NCI-H748 treated with DMSO at 0.1 percent for 48 hours (cell line): ENCODE measurements at regions not wholly inside any gene's neighbourhood (a gene's known extent, or its start where the extent isn't known, plus 50 kb on each side); places are given as distances from the start of the nearest gene placed in this dataset.
"Not testable (repeated sequence)": the region's sequence is repeated elsewhere in the genome, so short reads cannot be mapped to it uniquely, and the experiment has no call there.

Experiments used
- DNase-seq: peaks from one replicate; lab custom pipeline; 2025; lab: John Stamatoyannopoulos, UW

- no peak for DNase-seq
Measured at GRCh38 chr6:120804612-120805011, 529.7 kb downstream of the TBC1D32 start.

GRCh38 chr6:120786682-120787081 is 547.6 kb downstream of the TBC1D32 start:
- no peak for DNase-seq

GRCh38 chr6:120786256-120786655 is 548.0 kb downstream of the TBC1D32 start:
- no peak for DNase-seq

- DNase-seq = no peak
Measured at GRCh38 chr6:120785459-120786086, 548.7 kb downstream of the TBC1D32 start.

GRCh38 chr6:120779441-120779840 is 554.8 kb downstream of the TBC1D32 start:
- no peak for DNase-seq

- DNase-seq = no peak
Measured at GRCh38 chr6:120775698-120776097, 558.6 kb downstream of the TBC1D32 start.

- no peak for DNase-seq
Measured at GRCh38 chr6:120774275-120774674, 560.0 kb downstream of the TBC1D32 start.

GRCh38 chr6:120771019-120771418 is 563.3 kb downstream of the TBC1D32 start:
- no peak for DNase-seq

GRCh38 chr6:120764312-120764711 is 570.0 kb downstream of the TBC1D32 start:
- DNase-seq = no peak

- no peak for DNase-seq
Measured at GRCh38 chr6:120759570-120759969, 574.7 kb downstream of the TBC1D32 start.

- DNase-seq = not testable (repeated sequence)
Measured at GRCh38 chr6:120748574-120748973, 585.7 kb downstream of the TBC1D32 start.

- no peak for DNase-seq
Measured at GRCh38 chr6:120736740-120737139, 597.5 kb downstream of the TBC1D32 start.

GRCh38 chr6:120735641-120736040 is 598.6 kb downstream of the TBC1D32 start:
- DNase-seq = no peak

GRCh38 chr6:120711255-120711654 is 623.0 kb downstream of the TBC1D32 start:
- no peak for DNase-seq

GRCh38 chr6:120700001-120700400 is 634.3 kb downstream of the TBC1D32 start:
- no peak for DNase-seq

GRCh38 chr6:120686492-120686891 is 647.8 kb downstream of the TBC1D32 start:
- DNase-seq = no peak

- no peak for DNase-seq
Measured at GRCh38 chr6:120682145-120682544, 652.1 kb downstream of the TBC1D32 start.

GRCh38 chr6:120681204-120681603 is 653.1 kb downstream of the TBC1D32 start:
- DNase-seq = no peak

GRCh38 chr6:120675886-120676285 is 658.4 kb downstream of the TBC1D32 start:
- no peak for DNase-seq

- DNase-seq = no peak
Measured at GRCh38 chr6:120671519-120671918, 662.8 kb downstream of the TBC1D32 start.

- DNase-seq = no peak
Measured at GRCh38 chr6:120652506-120652905, 681.8 kb downstream of the TBC1D32 start.

GRCh38 chr6:120648713-120649112 is 685.6 kb downstream of the TBC1D32 start:
- no peak for DNase-seq

- no peak for DNase-seq
Measured at GRCh38 chr6:120646101-120646500, 688.2 kb downstream of the TBC1D32 start.

- DNase-seq = no peak
Measured at GRCh38 chr6:120632975-120633374, 701.3 kb downstream of the TBC1D32 start.
